Fibroblast of peridontal ligament (primary cell): ENCODE measurements at regions not wholly inside any gene's neighbourhood (a gene's known extent, or its start where the extent isn't known, plus 50 kb on each side); places are given as distances from the start of the nearest gene placed in this dataset.

ENCODE experiments used
- DNase-seq: peaks from one replicate; pipeline ENCODE4 v3.0.0-alpha.2; 2010; ENCODE audit errors: extremely low read depth

DNA sequence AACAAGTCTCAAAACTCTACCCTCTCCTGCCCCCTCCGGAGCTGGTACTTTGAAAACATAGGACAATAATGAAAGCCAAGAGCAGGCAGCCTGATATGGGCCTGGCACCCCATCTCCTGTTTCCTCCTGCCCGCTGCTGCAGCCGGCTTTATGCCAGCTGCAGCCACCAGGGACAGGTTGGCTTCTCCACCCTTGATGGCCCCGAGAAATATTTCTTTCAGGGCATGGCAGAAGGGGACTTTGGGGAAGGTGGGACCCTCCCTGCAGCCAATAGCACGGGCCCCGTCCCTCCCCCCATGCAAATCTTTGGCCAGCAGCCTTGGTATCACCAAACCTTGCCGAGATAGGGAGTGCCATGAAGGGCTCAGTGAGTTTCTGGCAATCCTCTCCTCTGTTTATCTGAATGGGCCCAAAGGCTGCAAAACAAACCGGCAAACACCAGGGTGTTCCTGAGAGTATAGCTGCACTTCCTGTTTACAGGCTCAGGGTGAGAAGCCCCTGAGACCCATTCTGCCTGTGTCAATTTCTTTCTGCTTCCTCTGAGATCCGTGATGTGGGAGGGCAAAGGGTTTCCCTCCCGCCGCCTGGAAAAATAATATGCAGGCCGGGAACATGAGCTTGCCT, 73.4 kb upstream of the BOD1 start:
- DNase-seq: no peak

- DNase-seq: no peak
Observed at GRCh38 chr5:173691931-173692330, 75.5 kb upstream of the BOD1 start.

- DNase-seq: no peak
Observed at GRCh38 chr5:173693670-173694069, 77.2 kb upstream of the BOD1 start.

DNA sequence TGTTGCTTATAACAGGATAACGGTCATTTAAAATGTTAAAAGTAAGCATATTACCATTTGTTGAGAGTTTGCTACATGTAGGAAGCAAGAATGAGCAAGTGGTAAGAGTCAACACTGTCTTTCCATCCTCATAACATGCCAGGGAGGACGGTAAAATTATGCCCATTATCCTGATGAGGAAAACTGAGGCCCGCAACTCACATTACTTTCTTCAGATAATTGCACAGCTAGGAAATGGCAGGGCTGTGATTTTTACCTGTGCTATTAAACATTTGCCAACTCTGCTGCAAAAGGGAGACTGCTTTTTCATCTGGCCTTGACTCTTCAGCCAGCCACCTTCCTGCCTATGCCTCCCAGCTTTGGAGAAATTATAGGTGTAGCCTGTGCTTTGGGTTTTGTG, 79.8 kb upstream of the BOD1 start:
- no peak for DNase-seq

GRCh38 chr5:173697931-173698579, 81.6 kb upstream of the BOD1 start:
- no peak for DNase-seq

DNA sequence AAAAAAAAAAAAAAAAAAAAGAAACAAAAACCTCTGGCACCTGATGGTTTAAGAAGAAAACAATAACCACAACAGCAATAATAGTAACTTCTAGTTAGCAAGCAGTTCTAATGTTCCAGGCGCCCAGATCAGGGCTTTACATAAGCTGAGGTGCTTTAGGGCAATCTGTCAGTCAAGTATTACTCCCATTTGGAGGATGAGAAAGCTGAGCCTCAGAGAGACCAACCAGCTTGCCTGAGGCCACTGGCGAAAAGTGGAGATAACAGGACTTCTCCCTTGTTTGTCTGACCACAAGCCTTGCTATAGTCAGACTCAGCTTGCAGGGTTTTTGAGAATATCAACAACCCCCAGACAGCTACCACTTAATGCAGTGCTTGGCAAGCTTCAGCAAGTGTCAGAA, 83.5 kb upstream of the BOD1 start:
- DNase-seq: no peak

- DNase-seq: no peak
Observed at GRCh38 chr5:173703466-173703865, 87.0 kb upstream of the BOD1 start.

DNA sequence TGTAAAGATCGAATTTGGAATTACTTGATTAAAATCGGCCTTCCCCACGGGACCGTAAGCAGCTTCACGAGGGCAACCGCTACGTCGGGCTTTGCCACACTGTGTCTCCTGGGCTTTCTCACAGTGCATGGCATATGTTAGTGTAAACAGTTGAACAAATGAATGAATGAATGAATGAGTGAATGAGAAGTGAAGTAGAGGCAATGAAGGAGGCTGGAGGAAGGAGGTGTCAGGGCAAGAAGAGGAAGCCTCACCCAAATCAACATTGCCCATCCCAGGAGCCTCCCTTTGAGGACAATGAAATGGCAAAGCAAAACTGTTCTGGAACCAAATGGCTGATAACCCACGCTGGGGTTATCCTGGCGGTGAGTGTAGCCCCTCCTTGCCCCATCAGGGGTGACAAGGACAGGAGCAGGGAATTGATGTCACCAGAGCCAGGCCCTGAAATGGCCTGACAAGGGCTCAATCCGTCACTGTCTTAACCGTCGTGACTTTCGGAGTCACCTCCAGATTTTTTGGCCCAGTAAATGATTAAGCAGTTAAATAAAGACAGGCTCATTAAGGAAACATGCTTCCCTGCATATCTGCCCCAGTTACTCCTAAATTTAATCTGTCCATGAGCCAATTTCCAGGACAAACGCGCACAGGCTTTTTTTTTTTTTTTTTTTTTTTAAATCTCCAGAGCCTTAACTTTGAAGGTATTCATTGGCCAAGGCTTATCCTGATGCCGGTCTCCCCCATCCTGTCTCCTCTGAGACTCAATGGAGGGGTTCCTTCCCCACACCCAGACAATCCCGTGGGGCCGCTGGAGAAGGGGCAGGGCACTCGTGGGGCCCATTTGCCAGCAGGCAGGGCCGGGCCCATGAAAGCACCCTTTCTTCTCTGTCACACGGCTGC, 88.4 kb upstream of the BOD1 start:
- DNase-seq: no peak

- DNase-seq: no peak
Observed at GRCh38 chr5:173705512-173706044, 89.1 kb upstream of the BOD1 start.

- no peak for DNase-seq
Observed at GRCh38 chr5:173706700-173707099, 90.2 kb upstream of the BOD1 start.

DNA sequence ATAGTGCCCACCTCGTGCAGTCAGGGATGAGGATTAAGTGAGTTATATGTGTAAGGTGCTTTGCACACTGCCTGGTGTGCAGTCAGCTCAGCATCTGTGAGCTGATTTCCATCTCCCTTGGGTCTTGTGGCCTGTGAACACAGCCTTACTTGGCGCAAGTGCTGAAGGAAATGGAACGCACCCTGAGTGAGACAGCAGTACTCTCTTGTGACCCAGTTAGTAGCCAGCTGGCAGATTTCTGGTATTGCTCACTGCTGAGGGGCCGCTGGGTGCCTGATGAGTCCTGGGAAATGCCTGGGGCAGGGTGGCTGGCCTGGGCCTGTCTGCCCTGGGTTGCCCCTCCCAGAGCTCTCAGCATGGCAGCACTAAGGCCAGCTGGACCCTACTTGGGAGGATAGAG, 90.9 kb upstream of the BOD1 start:
- DNase-seq: peak; percentile 77

GRCh38 chr5:173709145-173709544, 92.7 kb upstream of the BOD1 start:
- no peak for DNase-seq

- no peak for DNase-seq
Observed at GRCh38 chr5:173709761-173710160, 93.3 kb upstream of the BOD1 start.

DNA sequence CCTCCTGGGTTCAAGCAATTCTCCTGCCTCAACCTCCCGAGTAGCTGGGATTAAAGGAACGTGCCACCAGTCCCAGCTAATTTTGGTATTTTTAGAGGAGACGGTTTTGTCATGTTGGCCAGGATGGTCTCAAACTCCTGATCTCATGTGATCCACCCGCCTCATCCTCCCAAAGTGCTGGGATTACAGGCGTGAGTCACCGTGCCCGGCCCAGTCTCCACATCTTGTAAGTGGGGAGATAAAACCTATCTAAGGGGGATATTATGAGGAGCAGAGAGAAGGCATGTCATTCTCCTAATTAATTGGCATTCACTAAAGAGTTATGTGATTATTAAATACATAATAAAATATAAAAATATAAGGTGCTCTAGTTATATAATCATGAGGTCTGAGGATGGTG, 94.1 kb upstream of the BOD1 start:
- no peak for DNase-seq

DNA sequence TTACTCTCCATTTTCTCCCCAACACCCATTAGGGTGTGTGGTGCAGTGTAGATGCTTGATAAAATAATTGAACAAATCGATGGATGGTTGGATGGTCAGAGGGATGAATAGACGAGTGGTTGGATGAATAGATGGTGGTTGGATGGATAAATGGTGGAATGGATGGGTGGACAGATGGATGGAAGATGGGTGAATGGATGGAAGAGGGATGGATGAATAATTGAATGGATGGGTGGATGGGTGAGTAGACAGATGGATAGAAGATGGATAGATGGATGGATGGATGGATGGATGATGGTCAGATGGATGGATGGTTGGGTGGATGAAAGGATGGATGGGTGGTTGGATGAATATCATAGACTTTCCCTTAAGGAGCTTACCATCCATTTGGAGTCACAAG, 95.0 kb upstream of the BOD1 start:
- DNase-seq: no peak

DNA sequence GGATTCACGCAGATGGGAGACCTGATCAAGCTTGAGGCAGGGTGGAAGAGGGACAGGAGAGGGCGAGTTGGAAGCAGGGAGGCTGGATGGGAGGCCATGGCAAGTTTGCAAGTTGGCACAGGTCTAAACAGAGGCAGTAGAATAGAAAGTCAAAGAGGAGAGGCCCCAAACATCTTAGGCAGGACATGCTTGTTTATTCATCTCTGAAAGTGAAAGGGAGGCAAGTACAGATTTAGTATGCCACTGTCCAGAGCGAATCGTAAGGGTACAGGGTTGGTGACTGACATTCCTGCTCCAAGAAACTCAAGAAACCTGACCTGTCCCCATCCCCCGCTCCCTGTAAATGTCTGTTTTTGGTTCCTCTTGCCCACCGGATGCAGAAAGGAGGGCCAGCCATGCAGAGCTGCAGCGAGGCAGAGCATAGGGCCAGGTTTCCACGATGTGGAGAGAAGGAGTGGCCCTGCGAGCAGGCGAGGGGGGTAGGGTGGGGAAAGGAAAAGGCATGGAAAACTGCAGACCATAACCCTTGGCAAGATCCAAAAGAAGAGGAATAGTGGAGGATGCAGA, 96.2 kb upstream of the BOD1 start:
- no peak for DNase-seq

DNA sequence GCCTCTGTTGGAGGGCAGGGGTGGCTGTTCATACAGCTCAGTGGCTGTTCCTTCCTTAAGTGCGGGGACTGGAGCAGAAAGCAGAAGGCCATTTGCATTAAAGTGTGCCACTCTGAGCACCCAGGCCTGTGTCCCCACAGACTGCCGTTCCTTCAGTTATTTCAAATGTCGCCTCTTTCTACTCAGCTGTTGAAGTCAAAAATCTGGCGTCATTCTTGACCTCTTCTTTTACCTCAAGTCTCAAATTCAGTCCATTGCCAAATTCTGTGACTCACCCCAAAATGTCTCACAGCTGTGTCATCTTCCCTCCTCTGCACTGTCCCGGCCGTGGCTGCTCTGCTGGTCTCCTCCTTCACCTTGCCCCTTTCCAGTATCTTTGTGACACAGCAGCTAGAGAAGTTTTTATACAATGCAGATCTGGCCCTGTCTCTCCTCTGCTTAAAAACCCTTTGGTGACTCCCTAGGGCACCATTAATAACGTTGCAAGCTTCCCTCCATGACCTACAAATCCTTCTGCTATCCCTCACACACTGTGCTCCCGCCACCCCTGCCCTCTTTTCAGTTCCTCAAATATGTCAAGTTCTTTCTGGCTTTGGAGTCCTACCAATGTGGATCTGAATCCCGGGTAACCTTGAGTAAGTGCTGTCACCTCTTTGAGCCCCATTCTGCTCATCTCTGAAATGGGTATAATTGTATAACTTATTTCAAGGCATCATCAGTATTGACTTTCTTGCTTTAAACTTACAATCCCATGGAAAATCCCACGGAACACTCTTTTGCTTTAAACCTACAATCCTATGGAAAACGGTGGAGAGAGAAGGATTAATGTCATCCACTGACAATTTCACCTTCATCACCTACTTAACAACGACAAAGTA, 98.3 kb upstream of the BOD1 start:
- peak; percentile 17 for DNase-seq

DNA sequence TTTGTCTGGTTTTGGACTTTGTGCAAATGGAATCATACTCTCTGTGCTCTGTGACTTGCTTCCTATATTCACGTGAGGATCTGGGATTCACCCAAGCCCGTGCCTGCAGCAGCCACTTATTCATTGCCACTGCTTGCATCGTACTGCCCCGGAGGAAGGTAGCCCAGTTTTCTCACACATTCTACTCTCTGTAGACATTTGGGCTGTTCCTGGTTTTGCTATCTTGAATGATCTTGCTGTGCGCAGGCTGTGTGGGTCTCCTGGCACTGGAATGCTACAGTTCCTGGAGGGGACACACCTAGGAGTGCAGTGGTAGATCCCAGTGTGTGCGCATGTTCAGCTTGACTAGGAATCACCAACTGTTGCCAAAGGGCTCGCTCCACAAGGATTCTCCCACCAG, 99.2 kb upstream of the BOD1 start:
- DNase-seq: no peak

- no peak for DNase-seq
Observed at GRCh38 chr5:173716058-173716682, 99.7 kb upstream of the BOD1 start.

- no peak for DNase-seq
Observed at GRCh38 chr5:173717959-173718358, 101.5 kb upstream of the BOD1 start.

GRCh38 chr5:173718469-173718868, 102.0 kb upstream of the BOD1 start:
- DNase-seq: no peak
